HCT116 (cell line): ENCODE measurements at regions not wholly inside any gene's neighbourhood (a gene's known extent, or its start where the extent isn't known, plus 50 kb on each side); places are given as distances from the start of the nearest gene placed in this dataset.

Source experiments
- ATAC-seq: fragments of 200-7000 bp; cut with Tn5 transposase; 2 replicates; pipeline ENCODE4 v1.9.1; 2020; ENCODE audit warnings: mild to moderate bottlenecking, moderate library complexity
- BruUV-seq: library from RNA; stranded (reverse); fragments of 400-500 nt; replicated peaks from 2 replicates; lab custom pipeline; 2021; lab: Mats Ljungman, UMichigan
- CTCF ChIA-PET: fragments of 300-600 bp; sonication (Branson Sonifier 250); formaldehyde crosslinking; loops from one replicate; lab custom pipeline; 2021; ENCODE audit warnings: antibody characterized with exemption; lab: Charles Lee
- POLR2A ChIA-PET: fragments of 300-600, 350-600 bp; sonication (Branson Sonifier 250); formaldehyde crosslinking; loops from one replicate; lab custom pipeline; 2021; ENCODE audit warnings: antibody characterized with exemption; lab: Charles Lee
- RAD21 ChIA-PET, 2 experiments: fragments of 300-600 bp; sonication (Branson Sonifier 250); formaldehyde crosslinking; loops; one replicate each; lab custom pipeline; 2023; ENCODE audit warnings: low total read pairs in 2 of 2; ENCODE audit not compliant: uncharacterized antibody in 2 of 2, unreplicated experiment in 2 of 2, low non-redundant PET in 1 of 2; lab: Charles Lee
- DNase-seq: peaks from one replicate; pipeline ENCODE4 v3.0.0-alpha.2; 2010; ENCODE audit warnings: low read depth, low spot score
- H2AFZ ChIP-seq: fragments of 200-600 bp; shearing (Covaris generic), sonication (generic); 2 replicates; pipeline ENCODE4 v1.6.1; 2017; ENCODE audit warnings: low read depth, mixed run types, mixed read lengths, antibody characterized with exemption, low read length; ENCODE audit not compliant: poor library complexity, severe bottlenecking
- H3K27ac ChIP-seq: 2 replicates; pipeline ENCODE4 v1.5.1; 2012; ENCODE audit warnings: low read depth, low read length
- H3K27me3 ChIP-seq: fragments of 200-600 bp; sonication (generic); 2 replicates; pipeline ENCODE4 v1.6.1; 2016; ENCODE audit warnings: mixed run types, low read length, mixed read lengths; ENCODE audit not compliant: insufficient read depth
- H3K36me3 ChIP-seq, 2 experiments: fragments of 200-500 bp in 1 of 2; fragments of 200-600 bp in 1 of 2; sonication (Bioruptor generic) in 1 of 2; sonication (generic) in 1 of 2; 2 replicates each; pipeline versions ENCODE4 v1.5.1 to v1.6.1; 2014 to 2016; ENCODE audit warnings: low read length in 2 of 2, inconsistent platforms in 1 of 2, mixed read lengths in 1 of 2, mixed run types in 1 of 2; ENCODE audit not compliant: insufficient read depth in 2 of 2, control insufficient read depth in 1 of 2
- H3K4me1 ChIP-seq, 2 experiments: fragments of 200-600 bp in 1 of 2; sonication (generic) in 1 of 2; 2 replicates each; pipeline versions ENCODE4 v1.5.1 to v1.6.1; 2012 to 2017; ENCODE audit warnings: low read length in 2 of 2, inconsistent platforms in 1 of 2, mild to moderate bottlenecking in 1 of 2, mixed read lengths in 1 of 2, mixed run types in 1 of 2, moderate library complexity in 1 of 2; ENCODE audit not compliant: insufficient read depth in 2 of 2, control insufficient read depth in 1 of 2
- H3K4me2 ChIP-seq: fragments of 200-600 bp; sonication (generic); 2 replicates; pipeline ENCODE4 v1.6.1; 2017; ENCODE audit warnings: mixed run types, low read length, mixed read lengths
- H3K4me3 ChIP-seq, 2 experiments: fragments of 200-600 bp in 1 of 2; sonication (generic) in 1 of 2; replicated peaks in 1 of 2; 2 replicates each; pipeline ENCODE4 v1.5.1; 2011 to 2016; ENCODE audit warnings: low read length in 2 of 2, control low read depth in 1 of 2, low read depth in 1 of 2, mild to moderate bottlenecking in 1 of 2, mixed read lengths in 1 of 2, mixed run types in 1 of 2
- H3K79me2 ChIP-seq: fragments of 200-600 bp; sonication (generic); 2 replicates; pipeline ENCODE4 v1.6.1; 2017; ENCODE audit warnings: mild to moderate bottlenecking, mixed run types, low read length, moderate library complexity, mixed read lengths; ENCODE audit not compliant: insufficient read depth
- H3K9ac ChIP-seq: fragments of 200-600 bp; sonication (generic); 2 replicates; pipeline ENCODE4 v1.6.1; 2016; ENCODE audit warnings: low read length, mixed read lengths
- H3K9me2 ChIP-seq: fragments of 200-600 bp; sonication (generic), shearing (Covaris generic); 2 replicates; pipeline ENCODE4 v1.6.1; 2017; ENCODE audit warnings: mixed run types, mild to moderate bottlenecking, moderate library complexity; ENCODE audit not compliant: insufficient read depth
- H3K9me3 ChIP-seq, 2 experiments: fragments of 200-500 bp in 1 of 2; fragments of 200-600 bp in 1 of 2; sonication (Bioruptor generic) in 1 of 2; sonication (generic) in 1 of 2; 2 replicates each; pipeline ENCODE4 v1.6.1; 2014 to 2017; ENCODE audit warnings: low read length in 2 of 2, mixed read lengths in 2 of 2, inconsistent platforms in 1 of 2, low read depth in 1 of 2, mild to moderate bottlenecking in 1 of 2, mixed run types in 1 of 2, moderate library complexity in 1 of 2; ENCODE audit not compliant: control insufficient read depth in 1 of 2, insufficient read depth in 1 of 2
- H4K20me1 ChIP-seq: fragments of 200-600 bp; sonication (generic), shearing (Covaris generic); 2 replicates; pipeline ENCODE4 v1.6.1; 2017; ENCODE audit warnings: mixed run types, mild to moderate bottlenecking, moderate library complexity; ENCODE audit not compliant: insufficient read depth
- CTCF ChIP-seq, 3 experiments: fragments of 200-600 bp in 1 of 3; sonication (generic) in 1 of 3; IDR thresholded peaks in 2 of 3; conservative IDR thresholded peaks in 1 of 3; 2 replicates each; pipeline ENCODE4 v1.5.1; 2012 to 2017; ENCODE audit warnings: low read depth in 2 of 3, low read length in 2 of 3, antibody characterized with exemption in 1 of 3, borderline replicate concordance in 1 of 3, control low read depth in 1 of 3, mild to moderate bottlenecking in 1 of 3, mixed read lengths in 1 of 3, mixed run types in 1 of 3, moderate library complexity in 1 of 3; ENCODE audit not compliant: insufficient read depth in 1 of 3
- EZH2 ChIP-seq: fragments of 200-600 bp; sonication (generic); IDR thresholded peaks from 2 replicates; pipeline ENCODE4 v1.6.1; 2017; ENCODE audit warnings: antibody characterized with exemption, mixed run types
- EZH2phosphoT487 ChIP-seq: fragments of 200-600 bp; IDR thresholded peaks from 2 replicates; pipeline ENCODE4 v1.6.1; 2018; ENCODE audit warnings: antibody characterized with exemption, borderline replicate concordance
- FOSL1 ChIP-seq: IDR thresholded peaks from 2 replicates; pipeline ENCODE4 v1.6.1; 2012; ENCODE audit warnings: low read depth
- JUND ChIP-seq: IDR thresholded peaks from 2 replicates; pipeline ENCODE4 v1.6.1; 2012
- POLR2AphosphoS5 ChIP-seq: IDR thresholded peaks from 2 replicates; pipeline ENCODE4 v1.6.1; 2011; ENCODE audit warnings: mild to moderate bottlenecking, low read depth, low read length, moderate library complexity
- RAD21 ChIP-seq: IDR thresholded peaks from 2 replicates; pipeline ENCODE4 v1.6.1; 2012; ENCODE audit warnings: low read depth, mild to moderate bottlenecking
- SIN3A ChIP-seq: IDR thresholded peaks from 2 replicates; pipeline ENCODE4 v1.6.1; 2012; ENCODE audit warnings: low read depth
- SP1 ChIP-seq: IDR thresholded peaks from 2 replicates; pipeline ENCODE4 v1.6.1; 2012; ENCODE audit warnings: low read depth
- YY1 ChIP-seq: IDR thresholded peaks from 2 replicates; pipeline ENCODE4 v1.6.1; 2011; ENCODE audit warnings: low read length, low read depth, moderate library complexity, mild to moderate bottlenecking; ENCODE audit not compliant: insufficient replicate concordance; ENCODE audit errors: extremely low read depth
- ZBTB33 ChIP-seq: IDR thresholded peaks from 2 replicates; pipeline ENCODE4 v1.6.1; 2011; ENCODE audit warnings: mild to moderate bottlenecking, low read length, moderate library complexity; ENCODE audit not compliant: insufficient replicate concordance; ENCODE audit errors: extremely low read depth
- ZFX ChIP-seq: fragments of 450-650 bp; IDR thresholded peaks from 2 replicates; pipeline ENCODE4 v1.6.1; 2017
- intact Hi-C: fragments of 100-400 bp; cut with micrococcal nuclease; formaldehyde crosslinking; loops from 2 replicates; pipeline ENCODE4 v1.10.0; 2022
- TF ChIP-seq, protein P1 (sequence below): IDR thresholded peaks from 2 replicates; pipeline ENCODE4 v1.6.1; 2012
- TF ChIP-seq, protein P2 (sequence below): IDR thresholded peaks from 2 replicates; pipeline ENCODE4 v1.6.1; 2012

DNA sequence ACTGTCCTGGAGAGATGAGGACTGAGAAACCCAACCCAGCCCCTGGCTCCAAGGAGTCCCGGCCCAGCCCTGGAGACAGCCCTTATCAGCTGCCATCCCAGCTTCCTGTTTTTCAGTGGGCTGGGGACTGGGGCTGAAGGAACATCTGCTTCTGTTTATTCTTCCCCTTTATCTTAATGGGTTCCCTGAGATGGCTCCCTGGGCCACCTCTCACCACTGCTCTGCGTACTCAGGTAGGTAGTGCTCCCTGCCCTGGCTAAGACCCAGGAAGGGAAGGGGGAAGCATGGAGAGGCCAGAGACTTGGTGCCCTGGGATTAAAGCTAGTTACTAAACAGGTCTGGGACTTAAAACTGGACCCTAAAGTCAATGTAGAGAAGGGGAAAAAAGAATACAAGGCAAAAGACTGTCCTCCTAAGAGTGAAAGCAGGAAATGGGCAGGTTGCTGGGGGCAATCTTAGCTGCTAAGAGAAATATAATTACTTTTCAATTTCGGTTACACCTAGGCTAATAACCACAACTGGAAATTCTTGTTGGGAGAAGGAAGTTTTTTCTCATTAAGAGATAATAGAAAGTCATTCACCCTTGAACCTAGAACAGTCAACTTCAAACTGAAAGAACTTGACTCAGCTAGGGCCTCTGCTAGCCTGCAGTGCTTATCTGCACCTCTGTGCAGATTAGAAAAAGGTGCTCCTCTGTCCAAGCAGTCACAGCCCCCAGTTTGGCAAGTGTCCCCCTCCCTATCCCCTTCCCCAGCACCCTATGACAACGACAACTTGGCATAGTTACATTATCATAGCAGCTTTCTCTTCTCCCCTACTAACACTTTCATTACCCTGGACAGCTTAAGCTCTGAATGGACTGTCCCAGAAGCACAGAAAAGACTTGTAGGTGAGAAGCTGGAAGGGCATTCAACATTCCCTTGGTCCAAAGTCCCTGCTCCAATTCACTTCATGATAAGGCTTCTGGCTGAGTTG, 65.6 kb upstream of the KDM7A start:
- H3K9ac ChIP-seq, result no peak overlapping the region
- no peaks in the 10 kb centered on the region for H3K27me3 ChIP-seq
- H3K4me1 ChIP-seq, result no peaks in the 10 kb centered on the region
- no peaks in the 10 kb centered on the region for H3K36me3 ChIP-seq
- BruUV-seq, result no TSS peak
- TF ChIP-seq ZFX (no peak), YY1 (no peak), POLR2AphosphoS5 (no peak), CTCF (IDR thresholded peaks at IDR 0.05 in 2 of 3, conservative IDR thresholded peaks at IDR 0.05 in 1 of 3; ENCODE audit: borderline replicate concordance in 1 of 3, insufficient read depth in 1 of 3, low read depth in 2 of 3, low read length in 2 of 3) (no peak), SP1 (no peak), ZBTB33 (no peak), RAD21 (no peak), SIN3A (no peak), FOSL1 (no peak), EZH2 (no peak), JUND (no peak), EZH2phosphoT487 (no peak)
- TF ChIP-seq, protein P1, sequence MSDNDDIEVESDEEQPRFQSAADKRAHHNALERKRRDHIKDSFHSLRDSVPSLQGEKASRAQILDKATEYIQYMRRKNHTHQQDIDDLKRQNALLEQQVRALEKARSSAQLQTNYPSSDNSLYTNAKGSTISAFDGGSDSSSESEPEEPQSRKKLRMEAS, result no peak
- TF ChIP-seq, protein P2, sequence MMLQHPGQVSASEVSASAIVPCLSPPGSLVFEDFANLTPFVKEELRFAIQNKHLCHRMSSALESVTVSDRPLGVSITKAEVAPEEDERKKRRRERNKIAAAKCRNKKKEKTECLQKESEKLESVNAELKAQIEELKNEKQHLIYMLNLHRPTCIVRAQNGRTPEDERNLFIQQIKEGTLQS, result no peak
- H3K9me3 ChIP-seq, result no peaks in the 10 kb centered on the region
- POLR2A ChIA-PET, result interaction anchor here (0.9 kb wide), 1 partner anchor 9 kb away, joined by 4 read pairs; no protein-coding TSS in a partner anchor
- DNase-seq (no peak), ATAC-seq (no peak)
- no peak overlapping the region for H3K27ac ChIP-seq
- H2AFZ ChIP-seq, result no peak overlapping the region
- H3K9me2 ChIP-seq, result no peaks in the 10 kb centered on the region
- H3K4me3 ChIP-seq, result no peak overlapping the region
- RAD21 ChIA-PET, result no interaction called here
- CTCF ChIA-PET, result no interaction called here
- H3K79me2 ChIP-seq, result no peaks in the 10 kb centered on the region
- intact Hi-C loops, result no loop called here
- no peaks in the 10 kb centered on the region for H4K20me1 ChIP-seq
- H3K4me2 ChIP-seq, result no peak overlapping the region
